Ovary (tissue), 7 donors: ENCODE measurements at regions not wholly inside any gene's neighbourhood (a gene's known extent, or its start where the extent isn't known, plus 50 kb on each side); places are given as distances from the start of the nearest gene placed in this dataset.
"Not testable (repeated sequence)": the region's sequence is repeated elsewhere in the genome, so short reads cannot be mapped to it uniquely, and the experiment has no call there.

Experiments used
- DNase-seq, 5 donors: peaks; one replicate each; pipeline ENCODE4 v3.0.0-alpha.2; 2019 to 2020
- H3K27ac ChIP-seq, 2 donors: fragments of 200-600 bp; one replicate each; pipeline versions ENCODE4 v1.5.1 to v1.8.0; 2019 to 2022
- H3K27me3 ChIP-seq: fragments of 200-600 bp; one replicate; pipeline ENCODE4 v1.8.0; 2022
- H3K36me3 ChIP-seq: fragments of 200-600 bp; sonication (generic); one replicate; pipeline ENCODE4 v1.5.1; 2019
- H3K4me1 ChIP-seq: one replicate; pipeline ENCODE4 v1.8.1; 2013; ENCODE audit warnings: mild to moderate bottlenecking, moderate library complexity; ENCODE audit not compliant: insufficient read depth
- H3K4me3 ChIP-seq: fragments of 200-600 bp; sonication (generic); one replicate; pipeline ENCODE4 v1.5.1; 2017
- H3K9me3 ChIP-seq, 2 donors: fragments of 200-600 bp in 1 of 2; sonication (generic) in 1 of 2; one replicate each; pipeline versions ENCODE4 v1.5.1 to v1.8.1; 2013 to 2019; ENCODE audit warnings: mild to moderate bottlenecking in 1 of 2, moderate library complexity in 1 of 2
- EP300 ChIP-seq: sonication (generic); formaldehyde crosslinking; IDR thresholded peaks from one replicate; pipeline ENCODE4 v1.6.1; 2017; ENCODE audit warnings: antibody characterized with exemption
- POLR2A ChIP-seq: fragments of 450-650 bp; IDR thresholded peaks from one replicate; pipeline ENCODE4 v1.6.1; 2017; ENCODE audit warnings: antibody characterized with exemption, mild to moderate bottlenecking, moderate library complexity
- WGBS, 3 donors: extraction: QIAGEN DNeasy Blood & Tissue Kit in 1 of 3; methylation state at CpG; one replicate each; pipeline versions ENCODE4 v1.1.5 to v1.1.7; 2013 to 2017; 5-methylcytosine and 5-hydroxymethylcytosine counted together
- intact Hi-C, 4 donors: fragments of 100-400 bp; cut with DNase I; formaldehyde crosslinking; loops; one replicate each; pipeline versions ENCODE4 v1.11.0 to v1.15.1; 2022 to 2023
- TF ChIP-seq, protein P1 (sequence below), 3 donors: fragments of 450-650 bp in 2 of 3; fragments of 200-600 bp in 1 of 3; IDR thresholded peaks; one replicate each; pipeline versions ENCODE4 v1.5.1 to v1.8.0; 2016 to 2022; ENCODE audit warnings: antibody characterized with exemption in 3 of 3, mild to moderate bottlenecking in 1 of 3
- donor health status: DM: no; HTN: no; CAD: no; lungs with moderate emphysema.
- donor health status: DM: no; HTN: no; CAD: no.
- donor health status: Bipolar disorder and iron deficiency.
- donor health status: DM: no; HTN: no; CAD: no.
- donor health status: DM: yes; HTN: yes; CAD: no.

DNA sequence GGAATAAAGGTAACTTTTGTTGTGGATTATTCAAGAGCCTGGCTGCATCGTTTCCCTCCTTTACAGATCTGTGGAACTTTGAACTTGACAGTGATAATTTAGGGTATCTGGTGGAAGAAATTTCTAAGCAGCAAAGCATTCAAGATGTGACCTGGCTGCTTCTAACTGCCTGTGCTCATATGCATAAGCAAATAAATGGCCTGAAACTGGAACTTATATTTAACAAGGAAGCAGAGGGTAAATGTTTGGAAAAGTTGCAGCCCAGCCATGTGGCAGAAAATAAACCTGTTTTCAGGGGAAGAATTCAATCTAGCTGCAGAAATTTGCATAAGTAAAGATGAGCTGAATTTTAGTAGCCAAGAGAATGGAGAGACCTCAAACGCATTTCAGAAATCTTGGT, 173.5 kb downstream of the C6orf118 start:
- DNase-seq = no peak
- no peaks in the 10 kb centered on the region for H3K4me1 ChIP-seq
- H3K9me3 ChIP-seq = no peaks in the 10 kb centered on the region
- no peaks in the 10 kb centered on the region for H3K36me3 ChIP-seq
- no peak overlapping the region for H3K4me3 ChIP-seq
- 70 to 80% (median 74%) methylated on average over 2 of the region's 2 CpGs for WGBS, 3 donors
- H3K27me3 ChIP-seq = no peaks in the 10 kb centered on the region
- H3K27ac ChIP-seq = no peak overlapping the region
- TF ChIP-seq, protein P1, sequence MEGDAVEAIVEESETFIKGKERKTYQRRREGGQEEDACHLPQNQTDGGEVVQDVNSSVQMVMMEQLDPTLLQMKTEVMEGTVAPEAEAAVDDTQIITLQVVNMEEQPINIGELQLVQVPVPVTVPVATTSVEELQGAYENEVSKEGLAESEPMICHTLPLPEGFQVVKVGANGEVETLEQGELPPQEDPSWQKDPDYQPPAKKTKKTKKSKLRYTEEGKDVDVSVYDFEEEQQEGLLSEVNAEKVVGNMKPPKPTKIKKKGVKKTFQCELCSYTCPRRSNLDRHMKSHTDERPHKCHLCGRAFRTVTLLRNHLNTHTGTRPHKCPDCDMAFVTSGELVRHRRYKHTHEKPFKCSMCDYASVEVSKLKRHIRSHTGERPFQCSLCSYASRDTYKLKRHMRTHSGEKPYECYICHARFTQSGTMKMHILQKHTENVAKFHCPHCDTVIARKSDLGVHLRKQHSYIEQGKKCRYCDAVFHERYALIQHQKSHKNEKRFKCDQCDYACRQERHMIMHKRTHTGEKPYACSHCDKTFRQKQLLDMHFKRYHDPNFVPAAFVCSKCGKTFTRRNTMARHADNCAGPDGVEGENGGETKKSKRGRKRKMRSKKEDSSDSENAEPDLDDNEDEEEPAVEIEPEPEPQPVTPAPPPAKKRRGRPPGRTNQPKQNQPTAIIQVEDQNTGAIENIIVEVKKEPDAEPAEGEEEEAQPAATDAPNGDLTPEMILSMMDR (IDR thresholded peaks at IDR 0.05) = no peak
- TF ChIP-seq EP300 (no peak), POLR2A (no peak)
- intact Hi-C loops = loop anchor here in 1 of 4 donors (1.0 kb wide), 1 partner anchor 17 kb away; no protein-coding TSS in a partner anchor

DNA sequence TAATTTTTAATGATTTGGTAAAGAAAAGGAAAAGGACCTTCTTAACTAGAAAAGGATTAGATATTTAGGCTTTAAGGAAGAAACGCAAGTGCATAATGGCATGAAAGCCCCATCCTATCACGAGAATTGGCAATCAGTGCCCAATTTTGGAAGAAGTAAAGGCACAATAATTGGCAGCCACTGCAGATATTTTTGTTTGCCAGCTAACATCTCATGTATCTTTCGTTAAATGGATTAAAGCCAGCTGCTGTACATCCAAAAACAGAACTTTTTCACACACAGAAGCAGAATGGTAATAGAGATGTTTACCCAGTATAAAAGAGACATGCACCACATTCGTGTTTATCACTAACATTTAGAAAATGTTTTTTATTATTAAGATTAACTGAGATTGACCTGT, 180.3 kb downstream of the C6orf118 start:
- no peaks in the 10 kb centered on the region for H3K27me3 ChIP-seq
- TF ChIP-seq, protein P1 (IDR thresholded peaks at IDR 0.05) = no peak
- TF ChIP-seq EP300 (no peak), POLR2A (no peak)
- no peaks in the 10 kb centered on the region for H3K4me1 ChIP-seq
- H3K4me3 ChIP-seq = no peak overlapping the region
- H3K27ac ChIP-seq = no peak overlapping the region
- intact Hi-C loops = no loop called here
- DNase-seq = no peak
- WGBS, 3 donors = 26 to 36% (median 36%) methylated on average over 4 of the region's 4 CpGs
- H3K9me3 ChIP-seq = no peaks in the 10 kb centered on the region
- H3K36me3 ChIP-seq = no peaks in the 10 kb centered on the region

DNA sequence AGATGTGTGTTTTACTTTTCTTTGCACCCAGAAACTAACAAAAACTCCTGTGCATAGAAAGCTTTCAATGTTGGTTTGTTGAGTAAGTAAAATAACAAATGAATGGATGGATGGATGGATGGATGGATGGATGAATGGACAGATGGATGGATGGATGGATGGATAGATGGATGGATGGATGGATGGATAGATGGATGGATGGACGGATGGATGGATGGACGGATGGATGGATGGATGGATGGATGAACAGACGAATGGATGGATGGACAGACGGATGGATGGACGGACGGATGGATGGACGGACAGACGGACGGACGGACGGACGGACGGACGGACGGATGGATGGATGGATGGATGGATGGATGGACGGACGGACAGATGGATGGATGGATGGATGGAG, 181.7 kb downstream of the C6orf118 start:
- H3K27ac ChIP-seq, H3K9me3 ChIP-seq, intact Hi-C loops, DNase-seq, H3K36me3 ChIP-seq, H3K27me3 ChIP-seq, H3K4me1 ChIP-seq, H3K4me3 ChIP-seq: not testable (repeated sequence)
- 70 to 83% (median 70%) methylated on average over 17 of the region's 17 CpGs for WGBS, 3 donors

DNA sequence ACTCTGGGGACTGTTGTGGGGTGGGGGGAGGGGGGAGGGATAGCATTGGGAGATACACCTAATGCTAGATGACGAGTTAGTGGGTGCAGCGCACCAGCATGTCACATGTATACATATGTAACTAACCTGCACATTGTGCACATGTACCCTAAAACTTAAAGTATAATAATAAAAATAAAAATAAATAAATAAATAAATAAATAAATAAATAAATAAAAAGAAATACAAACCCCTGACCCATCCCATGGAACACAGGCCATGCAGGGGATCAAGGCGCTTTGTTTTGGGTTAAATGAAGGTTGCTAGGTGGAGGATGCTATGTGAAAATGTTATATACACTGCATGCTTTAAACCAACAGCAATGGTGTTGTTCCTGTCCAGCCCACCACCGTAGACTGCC, 184.7 kb downstream of the C6orf118 start:
- H3K9me3 ChIP-seq = not testable (repeated sequence)
- WGBS, 3 donors = 84 to 94% (median 85%) methylated on average over 2 to 4 of the region's 4 CpGs

DNA sequence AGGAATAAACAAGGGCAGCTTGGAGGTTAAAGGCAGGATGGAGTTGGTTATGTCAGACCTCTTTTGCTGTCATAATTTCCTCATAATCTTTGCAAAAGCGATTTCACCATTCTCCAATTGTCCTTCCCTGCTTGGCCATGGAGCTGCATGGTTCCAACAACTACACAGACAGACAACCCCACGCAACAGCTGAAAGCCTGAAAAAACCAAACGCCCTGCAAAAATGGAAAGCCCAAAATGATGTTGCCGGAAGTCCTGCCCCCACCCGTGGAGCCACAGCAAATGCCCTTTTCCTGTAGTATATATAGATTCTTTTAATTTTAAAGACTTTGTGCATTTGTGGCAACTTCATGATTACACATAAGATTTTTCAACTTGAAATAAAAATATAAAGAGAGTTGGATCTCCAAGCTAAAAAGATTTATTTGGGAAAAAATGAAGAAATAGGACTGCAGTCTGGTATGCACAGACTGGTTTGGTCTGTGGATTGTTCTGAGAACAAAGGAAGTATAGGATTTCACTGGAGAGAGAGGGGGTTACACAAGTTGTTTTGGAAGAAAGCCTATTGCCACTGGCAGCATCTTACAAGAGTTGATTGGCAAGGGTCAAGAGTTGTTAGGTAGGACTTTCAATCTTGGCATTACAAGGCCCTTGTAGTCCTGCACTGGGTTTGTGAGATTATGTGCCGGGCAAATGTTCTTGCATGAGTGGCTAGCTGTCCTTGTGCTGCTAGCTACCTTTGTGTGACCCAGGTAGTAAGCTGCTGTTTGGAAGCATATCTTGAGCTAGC, 190.0 kb downstream of the C6orf118 start:
- no peaks in the 10 kb centered on the region for H3K36me3 ChIP-seq
- no peak overlapping the region for H3K4me3 ChIP-seq
- no peaks in the 10 kb centered on the region for H3K4me1 ChIP-seq
- H3K27me3 ChIP-seq = no peaks in the 10 kb centered on the region
- no peak for DNase-seq
- TF ChIP-seq, protein P1 (IDR thresholded peaks at IDR 0.05) = no peak
- TF ChIP-seq EP300 (no peak), POLR2A (no peak)
- H3K9me3 ChIP-seq = peaks cover 0 to 2% of the 10 kb centered on the region in 2 donors
- intact Hi-C loops = no loop called here
- H3K27ac ChIP-seq = no peak overlapping the region
- WGBS, 3 donors = 79 to 89% (median 85%) methylated on average over 6 of the region's 6 CpGs

More for the DNA sequence above, 184.7 kb downstream of the C6orf118 start:
- H3K4me3 ChIP-seq, H3K27me3 ChIP-seq, H3K27ac ChIP-seq, DNase-seq, H3K36me3 ChIP-seq, H3K4me1 ChIP-seq, intact Hi-C loops: not testable (repeated sequence)
